ENCODE measurements at regions not wholly inside any gene's neighbourhood (a gene's known extent, or its start where the extent isn't known, plus 50 kb on each side); places are given as distances from the start of the nearest gene placed in this dataset.

DNA sequence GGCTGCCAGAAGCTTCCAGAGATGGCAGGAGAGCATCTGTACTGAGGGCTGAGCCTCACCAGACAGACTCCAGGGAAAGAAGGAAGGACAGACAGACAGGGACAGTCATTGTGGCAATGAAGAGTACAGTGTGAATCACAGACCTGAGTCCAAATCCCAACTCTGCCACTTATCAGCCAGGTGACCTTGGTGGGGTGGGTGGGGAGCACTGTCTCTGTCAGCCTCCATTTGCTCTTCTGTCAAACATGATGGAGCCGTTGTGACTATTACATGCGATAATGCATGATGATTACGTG, 85.9 kb upstream of the FSTL4 start:
- H3K18ac ChIP-seq (ENCODE audit: insufficient read length, low read depth, low read length): no peak overlapping the region
- no peak overlapping the region for H3T11ph ChIP-seq (ENCODE audit: low read length)
- H2BK15ac ChIP-seq (ENCODE audit: low read depth, low read length): no peak overlapping the region
- H3K23me2 ChIP-seq (ENCODE audit: insufficient read length, low read depth, low read length, poor library complexity, severe bottlenecking): peaks cover 4% of the 10 kb centered on the region
- H2AFZ ChIP-seq (ENCODE audit: low read length): no peak overlapping the region
- H3K27ac ChIP-seq (ENCODE audit: insufficient read length, low read depth, low read length): no peak overlapping the region
- no peak overlapping the region for H2AK5ac ChIP-seq (ENCODE audit: insufficient read length, low read length)
- no peaks in the 10 kb centered on the region for H3K4me1 ChIP-seq (ENCODE audit: insufficient read depth, low read length)
- no peak overlapping the region for H3K4me3 Mint-ChIP-seq
- no peak overlapping the region for H3K56ac ChIP-seq (ENCODE audit: insufficient read length, low read depth, low read length)
- H2BK5ac ChIP-seq (ENCODE audit: insufficient read length, low read length): no peak overlapping the region
- H3K79me1 ChIP-seq (ENCODE audit: insufficient read depth, low read depth, low read length, poor library complexity, severe bottlenecking): no peaks in the 10 kb centered on the region
- H3K14ac ChIP-seq (ENCODE audit: insufficient read depth, low read length): no peak overlapping the region
- DNase-seq: no peak
- no peak overlapping the region for H4K91ac ChIP-seq (ENCODE audit: insufficient read length, low read depth, low read length)
- no peak overlapping the region for H3K4ac ChIP-seq (ENCODE audit: low read depth, low read length)
- H3K36me3 Mint-ChIP-seq (ENCODE audit: insufficient read depth in 1 of 3, low read depth in 3 of 3): no peaks in the 10 kb centered on the region; a peak in 1 of 7 replicates
- H3K4me2 ChIP-seq (ENCODE audit: insufficient read depth, insufficient read length, low read length): no peak overlapping the region
- no peak overlapping the region for H2BK20ac ChIP-seq (ENCODE audit: low read depth, low read length, poor library complexity, severe bottlenecking)
- no peak overlapping the region for H4K8ac ChIP-seq (replicated peaks; ENCODE audit: insufficient read length, low read depth, low read length)
- H3K9me3 Mint-ChIP-seq: peaks cover 0 to 2% of the 10 kb centered on the region in 2 experiments; a peak in 1 of 5 replicates
- no peaks in the 10 kb centered on the region for H3K27me3 ChIP-seq (ENCODE audit: insufficient read depth, low read length)
- WGBS (ENCODE audit: extremely low coverage, insufficient read length, low lambda C conversion rate): no CpG with 5 or more reads among the region's 3 CpGs
- H3K23ac ChIP-seq (ENCODE audit: insufficient read length, low read depth, low read length): no peak overlapping the region
- H3K27ac Mint-ChIP-seq: no peak overlapping the region
- H3K4me1 Mint-ChIP-seq: no peaks in the 10 kb centered on the region
- H3K9me3 ChIP-seq (ENCODE audit: control insufficient read depth, low read depth, low read length): no peaks in the 10 kb centered on the region
- peaks cover 10% of the 10 kb centered on the region for H3K27me3 Mint-ChIP-seq (ENCODE audit: low read depth)
- no peaks in the 10 kb centered on the region for H4K20me1 ChIP-seq (ENCODE audit: control insufficient read depth, insufficient read depth, insufficient read length)
- no peak overlapping the region for H2BK120ac ChIP-seq (ENCODE audit: low read depth, low read length, poor library complexity, severe bottlenecking)
- no peaks in the 10 kb centered on the region for H3K79me2 ChIP-seq (ENCODE audit: insufficient read depth, low read length)
- no peak overlapping the region for H2BK12ac ChIP-seq (ENCODE audit: insufficient read length, low read depth, low read length)
- TF ChIP-seq, protein P1, sequence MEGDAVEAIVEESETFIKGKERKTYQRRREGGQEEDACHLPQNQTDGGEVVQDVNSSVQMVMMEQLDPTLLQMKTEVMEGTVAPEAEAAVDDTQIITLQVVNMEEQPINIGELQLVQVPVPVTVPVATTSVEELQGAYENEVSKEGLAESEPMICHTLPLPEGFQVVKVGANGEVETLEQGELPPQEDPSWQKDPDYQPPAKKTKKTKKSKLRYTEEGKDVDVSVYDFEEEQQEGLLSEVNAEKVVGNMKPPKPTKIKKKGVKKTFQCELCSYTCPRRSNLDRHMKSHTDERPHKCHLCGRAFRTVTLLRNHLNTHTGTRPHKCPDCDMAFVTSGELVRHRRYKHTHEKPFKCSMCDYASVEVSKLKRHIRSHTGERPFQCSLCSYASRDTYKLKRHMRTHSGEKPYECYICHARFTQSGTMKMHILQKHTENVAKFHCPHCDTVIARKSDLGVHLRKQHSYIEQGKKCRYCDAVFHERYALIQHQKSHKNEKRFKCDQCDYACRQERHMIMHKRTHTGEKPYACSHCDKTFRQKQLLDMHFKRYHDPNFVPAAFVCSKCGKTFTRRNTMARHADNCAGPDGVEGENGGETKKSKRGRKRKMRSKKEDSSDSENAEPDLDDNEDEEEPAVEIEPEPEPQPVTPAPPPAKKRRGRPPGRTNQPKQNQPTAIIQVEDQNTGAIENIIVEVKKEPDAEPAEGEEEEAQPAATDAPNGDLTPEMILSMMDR (conservative IDR thresholded peaks at IDR 0.05): no peak
- no peak overlapping the region for H4K5ac ChIP-seq (ENCODE audit: insufficient read length, low read depth, low read length)
- H3K9ac ChIP-seq (ENCODE audit: extremely low read depth, insufficient read length, low read length): no peak overlapping the region
